ENCODE measurements at regions not wholly inside any gene's neighbourhood (a gene's known extent, or its start where the extent isn't known, plus 50 kb on each side); places are given as distances from the start of the nearest gene placed in this dataset.

DNA sequence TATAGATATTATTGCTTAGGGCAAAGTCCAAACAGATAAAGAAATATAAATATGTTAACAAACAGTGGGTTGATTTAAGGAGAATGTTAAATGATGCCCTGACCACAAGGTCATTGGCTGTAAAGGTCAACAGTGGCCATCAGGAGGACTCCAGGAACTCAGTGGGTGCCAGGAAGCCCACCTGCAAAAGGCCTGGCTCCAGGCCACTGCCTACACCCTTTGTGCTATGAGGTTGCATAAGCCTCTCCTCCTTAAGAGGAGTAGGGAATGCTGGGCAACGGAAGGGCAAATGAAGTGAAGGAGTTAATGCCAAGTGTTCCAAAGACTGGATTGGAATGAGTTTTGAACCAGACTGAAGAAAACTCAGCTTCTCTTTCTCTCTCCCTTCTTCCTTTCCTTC lies 73.3 kb upstream of the ALX4 start:
- POLR2A ChIA-PET = no interaction called here
- H3K27me3 Mint-ChIP-seq = peaks cover 51% of the 10 kb centered on the region
- ATAC-seq (ENCODE audit: low read depth) (no peak), DNase-seq (no peak)
- Histone ChIP-seq H3K4me2 (replicated peaks; ENCODE audit: low read depth, low read length, poor library complexity, severe bottlenecking) (no peak overlapping the region), H3K9ac (ENCODE audit: low read length) (no peak overlapping the region), H3K27ac (ENCODE audit: low read length in 2 of 2) (no peak overlapping the region), H3K79me2 (ENCODE audit: control insufficient read depth, insufficient read depth, low read length) (no peaks in the 10 kb centered on the region), H3K4me1 (ENCODE audit: control insufficient read depth in 2 of 2, insufficient read depth in 2 of 2, low read length in 2 of 2) (no peaks in the 10 kb centered on the region), H3K9me3 (ENCODE audit: control extremely low read depth in 1 of 3, control insufficient read depth in 2 of 3, insufficient read depth in 1 of 3, low read length in 2 of 3) (peaks cover 0 to under 1% (median 0%) of the 10 kb centered on the region in 3 donors), H3K4me3 (ENCODE audit: control extremely low read depth in 1 of 5, extremely low read depth in 1 of 5, insufficient read depth in 1 of 5, low read depth in 2 of 5, low read length in 4 of 5) (no peak overlapping the region), H4K20me1 (ENCODE audit: control insufficient read depth, insufficient read depth, low read length, poor library complexity, severe bottlenecking) (no peaks in the 10 kb centered on the region), H2AFZ (ENCODE audit: insufficient read depth, low read depth, low read length, poor library complexity, severe bottlenecking) (no peak overlapping the region), H3K36me3 (replicated peaks in 1 of 2; ENCODE audit: control extremely low read depth in 1 of 2, control insufficient read depth in 1 of 2, extremely low read depth in 1 of 2, insufficient read depth in 2 of 2, low read length in 1 of 2) (no peaks in the 10 kb centered on the region), H3K27me3 (replicated peaks in 1 of 4; ENCODE audit: control extremely low read depth in 1 of 4, control insufficient read depth in 3 of 4, insufficient read depth in 4 of 4, low read length in 3 of 4) (peaks cover 0 to 8% (median 2%) of the 10 kb centered on the region in 4 experiments)
- no peak overlapping the region for H3K4me3 Mint-ChIP-seq
- H3K27ac Mint-ChIP-seq = no peak overlapping the region
- no peaks in the 10 kb centered on the region for H3K4me1 Mint-ChIP-seq
- intact Hi-C loops (cut with micrococcal nuclease) = no loop called here
- TF ChIP-seq, protein P1, sequence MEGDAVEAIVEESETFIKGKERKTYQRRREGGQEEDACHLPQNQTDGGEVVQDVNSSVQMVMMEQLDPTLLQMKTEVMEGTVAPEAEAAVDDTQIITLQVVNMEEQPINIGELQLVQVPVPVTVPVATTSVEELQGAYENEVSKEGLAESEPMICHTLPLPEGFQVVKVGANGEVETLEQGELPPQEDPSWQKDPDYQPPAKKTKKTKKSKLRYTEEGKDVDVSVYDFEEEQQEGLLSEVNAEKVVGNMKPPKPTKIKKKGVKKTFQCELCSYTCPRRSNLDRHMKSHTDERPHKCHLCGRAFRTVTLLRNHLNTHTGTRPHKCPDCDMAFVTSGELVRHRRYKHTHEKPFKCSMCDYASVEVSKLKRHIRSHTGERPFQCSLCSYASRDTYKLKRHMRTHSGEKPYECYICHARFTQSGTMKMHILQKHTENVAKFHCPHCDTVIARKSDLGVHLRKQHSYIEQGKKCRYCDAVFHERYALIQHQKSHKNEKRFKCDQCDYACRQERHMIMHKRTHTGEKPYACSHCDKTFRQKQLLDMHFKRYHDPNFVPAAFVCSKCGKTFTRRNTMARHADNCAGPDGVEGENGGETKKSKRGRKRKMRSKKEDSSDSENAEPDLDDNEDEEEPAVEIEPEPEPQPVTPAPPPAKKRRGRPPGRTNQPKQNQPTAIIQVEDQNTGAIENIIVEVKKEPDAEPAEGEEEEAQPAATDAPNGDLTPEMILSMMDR (IDR thresholded peaks at IDR 0.05) = no peak
- no peak for TF ChIP-seq EZH2 (IDR thresholded peaks at IDR 0.05; ENCODE audit: borderline replicate concordance, insufficient read depth, low read depth, low read length, poor library complexity, severe bottlenecking)
- CTCF ChIA-PET = no interaction called here
- no peaks in the 10 kb centered on the region for H3K9me3 Mint-ChIP-seq (ENCODE audit: insufficient read depth)
- WGBS (ENCODE audit: insufficient coverage) = no CpG with 5 or more reads among the region's 1 CpG

DNA sequence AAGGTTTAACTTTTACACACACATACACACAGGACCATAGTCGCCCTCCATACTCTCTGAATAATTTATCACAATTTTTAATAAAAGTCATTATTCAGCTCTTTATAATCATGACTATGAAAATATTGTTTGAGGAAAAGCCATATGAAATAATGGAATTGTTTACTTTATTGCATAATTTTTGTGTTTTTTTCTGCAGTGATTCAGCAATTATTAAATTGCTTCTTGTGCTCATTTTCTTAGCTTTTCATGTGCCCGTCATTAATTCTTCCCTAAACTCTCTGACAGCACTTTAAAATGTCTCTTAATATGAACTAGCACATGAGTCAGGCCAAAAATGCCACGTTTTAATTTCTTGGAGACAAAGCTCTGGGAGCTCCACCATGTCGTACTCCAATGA lies 77.5 kb upstream of the ALX4 start:
- H3K4me1 Mint-ChIP-seq = peaks cover 14% of the 10 kb centered on the region
- DNase-seq = no peak
- 83% methylated on average over 2 of the region's 4 CpGs for WGBS (ENCODE audit: insufficient coverage)
- ChIA-PET CTCF (no interaction called here), POLR2A (no interaction called here)
- Histone ChIP-seq H3K9me3 (ENCODE audit: control extremely low read depth in 1 of 3, control insufficient read depth in 2 of 3, insufficient read depth in 1 of 3, low read length in 2 of 3) (peaks cover 0 to 10% (median 8%) of the 10 kb centered on the region in 3 donors), H3K27me3 (replicated peaks in 1 of 4; ENCODE audit: control extremely low read depth in 1 of 4, control insufficient read depth in 3 of 4, insufficient read depth in 4 of 4, low read length in 3 of 4) (peaks cover 0 to 6% (median 0%) of the 10 kb centered on the region in 4 experiments), H2AFZ (ENCODE audit: insufficient read depth, low read depth, low read length, poor library complexity, severe bottlenecking) (no peak overlapping the region), H4K20me1 (ENCODE audit: control insufficient read depth, insufficient read depth, low read length, poor library complexity, severe bottlenecking) (no peaks in the 10 kb centered on the region), H3K9ac (ENCODE audit: low read length) (no peak overlapping the region), H3K27ac (ENCODE audit: low read length in 2 of 2) (no peak overlapping the region), H3K4me3 (ENCODE audit: control extremely low read depth in 1 of 5, extremely low read depth in 1 of 5, insufficient read depth in 1 of 5, low read depth in 2 of 5, low read length in 4 of 5) (no peak overlapping the region), H3K4me1 (ENCODE audit: control insufficient read depth in 2 of 2, insufficient read depth in 2 of 2, low read length in 2 of 2) (peaks cover 0 to 4% of the 10 kb centered on the region in 2 donors), H3K4me2 (replicated peaks; ENCODE audit: low read depth, low read length, poor library complexity, severe bottlenecking) (no peak overlapping the region), H3K79me2 (ENCODE audit: control insufficient read depth, insufficient read depth, low read length) (no peaks in the 10 kb centered on the region), H3K36me3 (replicated peaks in 1 of 2; ENCODE audit: control extremely low read depth in 1 of 2, control insufficient read depth in 1 of 2, extremely low read depth in 1 of 2, insufficient read depth in 2 of 2, low read length in 1 of 2) (no peaks in the 10 kb centered on the region)
- H3K27me3 Mint-ChIP-seq = peaks cover 48% of the 10 kb centered on the region
- intact Hi-C loops (cut with micrococcal nuclease) = no loop called here
- no peak overlapping the region for H3K4me3 Mint-ChIP-seq
- TF ChIP-seq, protein P1 (IDR thresholded peaks at IDR 0.05) = no peak
- TF ChIP-seq EZH2 (IDR thresholded peaks at IDR 0.05; ENCODE audit: borderline replicate concordance, insufficient read depth, low read depth, low read length, poor library complexity, severe bottlenecking) = no peak
- peaks cover 4% of the 10 kb centered on the region for H3K9me3 Mint-ChIP-seq (ENCODE audit: insufficient read depth)
- ATAC-seq (ENCODE audit: low read depth) = no peak
- H3K27ac Mint-ChIP-seq = no peak overlapping the region
